Inflammatory macrophage treated with lipopolysaccharide for 4 hours (primary cell): ENCODE measurements at regions not wholly inside any gene's neighbourhood (a gene's known extent, or its start where the extent isn't known, plus 50 kb on each side); places are given as distances from the start of the nearest gene placed in this dataset.

Source experiments
- DNase-seq: peaks from one replicate; pipeline ENCODE4 v3.0.0-alpha.2; 2020

- DNase-seq: no peak
Measured at GRCh38 chr4:30610361-30610760, 109.8 kb upstream of the PCDH7 start.

- DNase-seq: no peak
Measured at GRCh38 chr4:30614771-30615170, 105.4 kb upstream of the PCDH7 start.

- no peak for DNase-seq
Measured at GRCh38 chr4:30616942-30617646, 103.1 kb upstream of the PCDH7 start.

- DNase-seq: no peak
Measured at GRCh38 chr4:30617836-30618235, 102.3 kb upstream of the PCDH7 start.

- DNase-seq: no peak
Measured at GRCh38 chr4:30619679-30620078, 100.5 kb upstream of the PCDH7 start.

GRCh38 chr4:30620711-30621110 lies 99.5 kb upstream of the PCDH7 start:
- DNase-seq: no peak

GRCh38 chr4:30630431-30630830 lies 89.7 kb upstream of the PCDH7 start:
- DNase-seq: no peak

- DNase-seq: no peak
Measured at GRCh38 chr4:30632751-30633150, 87.4 kb upstream of the PCDH7 start.

GRCh38 chr4:30641345-30641744 lies 78.8 kb upstream of the PCDH7 start:
- DNase-seq: no peak

GRCh38 chr4:30642567-30642966 lies 77.6 kb upstream of the PCDH7 start:
- DNase-seq: no peak

- no peak for DNase-seq
Measured at GRCh38 chr4:30653291-30653690, 66.9 kb upstream of the PCDH7 start.

- no peak for DNase-seq
Measured at GRCh38 chr4:30656828-30657227, 63.3 kb upstream of the PCDH7 start.

GRCh38 chr4:30667919-30668318 lies 52.2 kb upstream of the PCDH7 start:
- no peak for DNase-seq

GRCh38 chr4:30670206-30670605 lies 50.0 kb upstream of the PCDH7 start:
- DNase-seq: no peak
